ENCODE measurements at regions not wholly inside any gene's neighbourhood (a gene's known extent, or its start where the extent isn't known, plus 50 kb on each side); places are given as distances from the start of the nearest gene placed in this dataset.

- TF ChIP-seq CTCF (conservative IDR thresholded peaks at IDR 0.05; ENCODE audit: low read depth, low read length) = no peak
- no peak overlapping the region for H3K4me3 ChIP-seq (ENCODE audit: low read length)
- DNase-seq (ENCODE audit: low read depth) = no peak
Measured at GRCh38 chr10:57014758-57015157, 653.7 kb upstream of the ZWINT start.

DNA sequence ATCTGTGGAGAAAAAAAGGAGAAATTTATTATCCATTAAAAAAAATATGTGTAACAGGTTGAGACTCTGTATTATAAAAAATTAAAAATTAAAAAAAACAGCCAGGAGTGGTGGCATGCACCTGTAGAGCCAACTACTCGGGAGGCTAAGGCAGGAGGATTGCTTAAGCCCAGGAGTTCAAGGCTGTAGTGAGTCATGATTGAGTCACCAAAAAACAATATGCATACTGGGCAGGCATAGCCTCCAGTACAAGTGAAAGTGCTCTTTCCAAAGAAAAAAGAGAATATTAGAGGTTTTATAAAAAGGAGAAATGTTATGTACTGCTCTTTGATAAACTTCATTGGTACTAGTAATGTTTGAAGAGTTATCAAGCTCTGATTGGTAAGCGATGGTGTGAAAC, 647.1 kb upstream of the ZWINT start:
- H3K4me3 ChIP-seq (ENCODE audit: low read length) = no peak overlapping the region
- no peak for TF ChIP-seq CTCF (conservative IDR thresholded peaks at IDR 0.05; ENCODE audit: low read depth, low read length)
- no peak for DNase-seq (ENCODE audit: low read depth)

DNA sequence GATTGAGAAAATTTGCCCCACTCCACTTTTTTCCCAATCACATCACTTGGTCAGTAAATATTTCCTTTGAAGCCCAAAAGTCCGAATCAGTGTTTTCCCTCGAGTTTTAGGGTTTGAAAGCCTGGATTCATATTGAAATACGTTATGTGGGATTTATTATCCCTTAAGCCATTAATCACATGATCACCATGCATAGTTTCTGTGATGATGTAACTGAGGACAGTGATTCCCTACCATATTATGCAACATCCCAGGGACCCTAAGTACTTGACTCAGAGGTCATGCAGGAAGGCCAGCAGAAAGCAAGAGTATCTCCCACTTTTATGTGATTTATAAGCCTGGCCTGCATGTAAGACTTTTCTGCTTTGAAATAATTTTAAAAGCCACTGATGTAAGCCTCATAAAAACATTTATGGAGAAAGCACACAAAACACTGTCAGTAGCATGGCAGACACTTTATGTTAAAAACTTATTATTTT, 630.6 kb upstream of the ZWINT start:
- TF ChIP-seq CTCF (conservative IDR thresholded peaks at IDR 0.05; ENCODE audit: low read depth, low read length) = no peak
- DNase-seq (ENCODE audit: low read depth) = no peak
- H3K4me3 ChIP-seq (ENCODE audit: low read length) = no peak overlapping the region

- DNase-seq (ENCODE audit: low read depth) = no peak
- TF ChIP-seq CTCF (conservative IDR thresholded peaks at IDR 0.05; ENCODE audit: low read depth, low read length) = no peak
- no peak overlapping the region for H3K4me3 ChIP-seq (ENCODE audit: low read length)
Measured at GRCh38 chr10:56975513-56975912, 614.5 kb upstream of the ZWINT start.

GRCh38 chr10:56973766-56974165, 612.7 kb upstream of the ZWINT start:
- no peak for DNase-seq (ENCODE audit: low read depth)
- TF ChIP-seq CTCF (conservative IDR thresholded peaks at IDR 0.05; ENCODE audit: low read depth, low read length) = no peak
- no peak overlapping the region for H3K4me3 ChIP-seq (ENCODE audit: low read length)

DNA sequence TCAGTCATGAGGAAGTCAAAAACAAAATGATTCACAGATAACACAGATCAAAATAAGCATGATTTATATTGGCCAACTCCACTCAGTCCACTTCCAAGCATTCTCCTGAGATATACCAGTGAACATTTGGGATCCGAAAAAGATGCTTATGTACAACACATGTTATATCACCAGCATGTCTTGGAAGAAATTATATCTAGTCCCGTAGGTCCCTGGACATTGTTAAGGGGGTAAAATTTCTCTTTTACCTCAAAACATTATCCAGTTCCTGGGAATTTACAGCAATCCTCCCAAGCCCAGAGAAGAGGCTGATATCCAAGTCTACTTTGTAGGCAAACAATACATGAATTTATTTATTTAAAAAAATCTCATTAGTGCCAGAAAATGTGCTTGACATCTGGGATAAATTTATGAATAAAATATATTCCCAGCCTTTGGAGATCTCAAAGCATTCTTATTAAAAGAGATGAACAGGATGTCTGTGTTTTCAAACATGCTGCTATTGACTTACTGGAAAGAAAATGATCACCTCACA, 582.2 kb upstream of the ZWINT start:
- TF ChIP-seq CTCF (conservative IDR thresholded peaks at IDR 0.05; ENCODE audit: low read depth, low read length) = no peak
- DNase-seq (ENCODE audit: low read depth) = no peak
- no peak overlapping the region for H3K4me3 ChIP-seq (ENCODE audit: low read length)

DNA sequence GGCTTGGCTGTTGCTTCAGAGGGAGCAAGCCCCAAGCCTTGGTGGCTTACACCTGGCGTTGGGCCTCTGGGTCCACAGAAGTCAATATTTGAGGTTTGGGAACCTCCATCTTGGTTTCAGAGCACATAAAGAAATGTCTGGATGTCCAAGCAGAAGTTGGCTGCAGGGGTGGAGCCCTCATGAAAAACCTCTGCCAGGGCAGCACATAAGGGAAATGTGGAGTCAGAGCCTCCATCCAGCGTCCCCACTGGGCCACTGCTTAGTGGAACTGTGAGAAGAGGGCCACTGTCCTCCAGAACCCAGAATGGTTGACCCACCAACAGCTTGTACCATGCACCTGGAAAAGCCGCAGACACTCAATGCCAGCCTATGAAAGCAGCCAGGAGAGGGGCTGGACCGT, 573.5 kb upstream of the ZWINT start:
- DNase-seq (ENCODE audit: low read depth) = no peak
- no peak for TF ChIP-seq CTCF (conservative IDR thresholded peaks at IDR 0.05; ENCODE audit: low read depth, low read length)
- H3K4me3 ChIP-seq (ENCODE audit: low read length) = no peak overlapping the region
